Hematopoietic multipotent progenitor cell treated with erythropoietin and hydrocortisone succinate and interleukin-3 and kit ligand, for 8 days (in vitro differentiated cells): ENCODE measurements at regions not wholly inside any gene's neighbourhood (a gene's known extent, or its start where the extent isn't known, plus 50 kb on each side); places are given as distances from the start of the nearest gene placed in this dataset.
"Not testable (repeated sequence)": the region's sequence is repeated elsewhere in the genome, so short reads cannot be mapped to it uniquely, and the experiment has no call there.

Experiments used
- DNase-seq: peaks from one replicate; pipeline ENCODE4 v3.0.0-alpha.2; 2015

DNA sequence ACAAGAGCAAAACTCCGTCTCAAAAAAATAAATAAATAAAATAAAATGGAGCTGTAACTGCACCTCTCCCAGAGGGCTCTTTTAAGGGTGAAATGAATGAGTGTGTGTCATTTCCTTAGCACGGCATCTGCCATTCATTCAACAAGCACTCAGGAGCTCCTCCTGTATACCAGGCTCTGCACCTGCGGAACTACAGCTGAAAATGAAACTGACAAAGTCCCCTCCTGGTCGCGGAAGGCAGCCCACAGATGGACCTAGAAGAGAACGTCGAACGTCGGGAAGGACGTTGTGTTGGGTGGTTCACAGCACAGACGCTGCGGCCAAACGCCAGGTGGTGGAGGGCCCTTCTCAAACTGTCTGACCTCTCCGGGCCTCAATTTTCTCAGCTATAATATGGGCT is 256.4 kb downstream of the TFAP2C start:
- no peak for DNase-seq

- no peak for DNase-seq
These were observed 260.9 kb downstream of the TFAP2C start for GRCh38 chr20:56890011-56890410.

- no peak for DNase-seq
These were observed 264.3 kb downstream of the TFAP2C start for GRCh38 chr20:56893226-56893917.

DNA sequence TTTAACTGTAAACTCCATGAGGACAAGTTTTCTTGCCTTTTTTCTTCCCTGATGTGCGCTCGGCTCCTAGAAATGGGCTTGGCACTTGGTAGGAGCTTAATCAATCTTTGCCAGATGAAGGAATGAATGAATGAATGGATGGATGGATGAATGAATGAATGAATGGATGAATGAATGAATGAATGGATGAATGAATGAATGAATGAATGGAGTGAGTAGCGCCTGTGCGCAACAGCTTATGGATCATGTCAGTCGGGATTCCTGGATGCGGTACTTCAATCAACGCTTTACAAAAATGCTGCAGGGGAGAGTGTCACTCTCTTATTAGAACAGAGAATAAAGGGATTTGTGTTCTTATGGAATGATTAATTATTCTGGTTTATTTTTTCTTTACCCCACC is 267.3 kb downstream of the TFAP2C start:
- DNase-seq = no peak

DNA sequence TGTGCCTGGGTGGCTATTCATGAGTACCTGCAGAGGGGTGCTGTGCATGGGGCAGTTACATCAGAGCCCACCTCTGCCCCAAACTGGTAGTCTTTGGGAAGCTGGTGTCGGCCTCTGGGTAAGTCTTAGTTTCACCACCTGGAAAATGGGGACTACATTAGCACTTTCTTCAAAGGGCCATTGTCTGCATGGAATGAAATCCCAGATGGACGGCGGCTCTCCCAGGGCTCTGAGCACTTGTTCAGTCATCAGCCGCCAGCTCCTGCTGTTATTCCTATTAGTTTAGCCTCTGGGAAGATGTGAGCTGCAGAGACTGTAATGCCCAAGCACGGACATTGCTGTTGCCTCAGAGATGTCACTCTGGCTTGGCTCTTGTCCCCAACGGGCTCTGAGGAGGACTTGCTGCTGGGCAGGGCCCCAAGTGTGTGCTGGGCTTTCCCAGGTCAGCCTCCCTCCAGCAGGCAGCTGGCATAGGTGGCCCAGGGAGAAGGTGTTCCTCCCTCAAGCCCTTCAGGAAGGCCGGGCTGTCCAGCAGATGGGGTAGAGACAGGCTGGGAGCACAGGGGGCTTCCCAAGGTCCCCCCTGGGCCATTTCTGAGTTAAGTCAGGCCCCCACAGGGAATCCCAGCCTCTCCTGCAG is 268.3 kb downstream of the TFAP2C start:
- DNase-seq = no peak

DNA sequence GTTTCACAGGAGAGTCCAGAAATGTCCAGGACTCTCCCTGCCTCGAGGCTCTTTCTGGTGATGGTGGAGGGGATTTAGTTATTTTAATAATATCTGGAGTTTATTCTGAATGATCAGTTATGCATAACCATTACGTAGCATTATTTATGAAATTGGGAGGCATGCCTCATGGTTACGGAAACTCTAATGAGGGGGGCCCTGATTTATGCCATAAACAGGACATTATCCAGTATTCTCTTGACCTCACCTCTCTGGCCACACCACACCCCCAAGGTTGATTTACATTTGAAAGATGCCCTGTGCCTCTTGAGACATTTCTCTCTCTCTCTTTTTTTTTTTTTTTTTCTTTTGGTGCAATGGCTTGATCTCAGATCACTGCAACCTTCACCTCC is 268.8 kb downstream of the TFAP2C start:
- DNase-seq = no peak

DNA sequence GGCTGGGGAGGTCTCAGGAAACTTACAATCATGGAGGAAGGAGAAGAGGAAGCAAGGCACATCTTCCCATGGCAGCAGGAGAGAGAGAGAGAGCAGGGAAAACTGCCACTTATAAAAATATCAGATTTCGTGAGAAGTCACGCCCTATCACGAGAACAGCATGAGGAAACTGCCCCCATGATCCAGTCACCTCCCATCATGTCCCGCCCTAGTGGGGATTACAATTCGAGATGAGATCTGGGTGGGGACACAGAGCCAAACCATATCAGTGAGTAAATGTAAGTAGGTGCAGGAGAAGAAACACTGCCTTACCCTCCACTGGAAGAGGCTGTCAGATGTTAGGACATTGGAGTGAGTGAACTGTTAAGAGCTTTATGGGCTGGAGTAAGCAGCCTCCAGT is 270.4 kb downstream of the TFAP2C start:
- DNase-seq = peak; percentile 3

- DNase-seq = no peak
These were observed 271.1 kb downstream of the TFAP2C start for GRCh38 chr20:56900252-56900651.

GRCh38 chr20:56903421-56903820 is 274.3 kb downstream of the TFAP2C start:
- DNase-seq = no peak

DNA sequence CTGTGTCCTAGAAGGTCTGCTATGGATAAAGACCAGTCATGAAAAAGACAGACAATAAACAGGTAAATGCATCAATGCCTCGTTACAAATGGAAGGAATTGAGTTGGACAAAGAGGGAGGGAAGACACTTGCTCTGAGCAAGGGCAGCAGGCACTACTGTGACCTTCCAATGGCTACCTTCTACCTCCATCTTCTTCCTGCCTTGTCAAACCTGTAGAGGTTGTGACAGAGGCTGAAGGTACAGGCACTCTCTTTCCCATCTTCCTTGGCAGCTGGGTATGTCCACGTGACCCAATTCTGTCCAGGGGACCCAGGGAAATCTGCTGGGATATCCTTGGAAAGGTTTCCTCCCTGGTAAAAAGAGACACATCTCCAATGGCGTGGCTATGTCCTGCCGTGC is 274.8 kb downstream of the TFAP2C start:
- DNase-seq = no peak

DNA sequence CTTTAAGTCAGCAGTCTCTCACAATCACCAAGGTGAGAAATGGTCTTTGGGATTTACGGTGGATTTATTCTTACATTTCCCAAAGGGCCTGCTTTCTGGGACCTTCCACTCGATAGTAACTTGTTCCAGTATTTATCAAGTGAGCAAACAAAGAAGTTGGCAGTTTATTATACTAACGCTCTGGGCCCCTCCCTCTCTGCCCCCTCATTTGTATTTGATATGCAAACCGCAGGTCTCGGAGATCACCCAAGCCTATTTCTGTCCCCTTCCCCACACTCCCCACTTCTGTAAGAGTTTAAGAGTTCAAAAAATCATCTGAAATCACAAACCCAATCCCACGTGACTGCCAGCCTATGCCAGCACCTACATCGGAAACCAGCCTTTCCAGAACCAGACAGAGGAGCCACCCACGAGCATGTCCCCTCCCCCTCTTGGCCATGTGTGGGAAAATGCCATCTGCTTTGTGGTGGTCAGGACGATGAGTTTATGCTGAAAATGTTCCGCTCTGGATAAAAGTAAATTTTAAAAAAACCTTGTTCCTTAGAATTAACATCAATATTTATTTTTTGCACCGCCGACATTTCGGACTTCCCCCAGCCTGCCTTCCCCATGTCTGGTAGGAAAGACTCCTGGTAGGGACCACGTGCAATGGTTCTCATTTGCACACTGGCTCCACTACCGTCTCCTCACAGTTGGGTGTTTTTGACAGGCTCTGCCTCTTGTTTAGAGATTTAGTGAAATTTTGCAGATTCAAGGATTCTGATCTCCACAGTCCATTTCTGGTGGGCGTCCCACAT is 281.0 kb downstream of the TFAP2C start:
- no peak for DNase-seq

- DNase-seq = no peak
These were observed 282.8 kb downstream of the TFAP2C start for GRCh38 chr20:56911946-56912345.

- DNase-seq = no peak
These were observed 285.4 kb downstream of the TFAP2C start for GRCh38 chr20:56914532-56914931.

DNA sequence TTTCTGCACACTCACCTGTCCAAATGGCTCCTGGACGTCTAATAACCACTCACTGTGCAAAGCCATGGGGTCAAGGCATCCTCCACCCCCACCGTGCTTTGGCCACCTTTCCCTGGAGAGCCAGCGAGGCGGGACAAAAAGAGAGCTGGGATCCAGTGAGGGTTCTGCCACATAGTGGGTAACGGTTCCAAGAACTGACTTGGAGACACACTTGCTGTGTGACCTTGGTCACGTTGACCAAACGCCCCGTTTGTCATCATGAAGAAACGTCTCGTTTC is 287.2 kb downstream of the TFAP2C start:
- DNase-seq = no peak

DNA sequence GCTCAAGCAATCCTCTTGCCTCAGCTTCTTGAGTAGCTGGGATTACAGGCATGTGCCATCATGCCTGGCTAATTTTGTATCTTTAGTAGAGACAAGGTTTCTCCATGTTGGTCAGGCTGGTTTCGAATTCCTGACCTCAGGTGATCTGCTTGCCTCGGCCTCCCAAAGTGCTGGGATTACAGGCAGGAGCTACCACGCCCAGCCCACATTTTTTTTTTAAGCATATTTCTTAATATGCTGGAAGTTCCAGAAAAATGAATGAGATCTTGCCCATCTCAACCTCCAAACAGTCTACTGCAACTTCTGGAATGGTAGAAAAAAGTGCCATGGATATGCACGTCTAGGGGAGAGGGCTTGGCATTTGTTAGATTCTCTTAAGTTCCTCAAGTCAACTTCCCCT is 290.9 kb downstream of the TFAP2C start:
- DNase-seq = not testable (repeated sequence)

DNA sequence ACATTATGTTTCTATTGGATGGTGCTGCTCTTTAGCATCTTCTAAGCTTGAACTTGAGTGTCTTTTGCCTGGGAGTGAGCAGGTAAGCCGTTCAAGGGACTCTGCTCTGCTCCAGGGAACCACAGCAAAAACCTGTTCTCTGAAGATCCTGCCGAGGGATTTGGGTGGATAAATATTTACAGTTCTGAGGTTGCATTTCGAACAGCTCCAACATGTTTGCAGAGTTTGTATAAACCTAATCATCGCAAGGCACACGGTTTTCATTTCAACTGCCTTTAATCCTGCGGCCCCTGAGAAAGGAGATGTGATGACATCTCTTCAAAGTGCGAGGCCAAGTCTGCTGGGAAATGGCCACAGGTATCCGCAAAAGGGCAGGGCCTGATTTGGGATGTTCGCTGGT is 293.4 kb downstream of the TFAP2C start:
- DNase-seq = no peak

DNA sequence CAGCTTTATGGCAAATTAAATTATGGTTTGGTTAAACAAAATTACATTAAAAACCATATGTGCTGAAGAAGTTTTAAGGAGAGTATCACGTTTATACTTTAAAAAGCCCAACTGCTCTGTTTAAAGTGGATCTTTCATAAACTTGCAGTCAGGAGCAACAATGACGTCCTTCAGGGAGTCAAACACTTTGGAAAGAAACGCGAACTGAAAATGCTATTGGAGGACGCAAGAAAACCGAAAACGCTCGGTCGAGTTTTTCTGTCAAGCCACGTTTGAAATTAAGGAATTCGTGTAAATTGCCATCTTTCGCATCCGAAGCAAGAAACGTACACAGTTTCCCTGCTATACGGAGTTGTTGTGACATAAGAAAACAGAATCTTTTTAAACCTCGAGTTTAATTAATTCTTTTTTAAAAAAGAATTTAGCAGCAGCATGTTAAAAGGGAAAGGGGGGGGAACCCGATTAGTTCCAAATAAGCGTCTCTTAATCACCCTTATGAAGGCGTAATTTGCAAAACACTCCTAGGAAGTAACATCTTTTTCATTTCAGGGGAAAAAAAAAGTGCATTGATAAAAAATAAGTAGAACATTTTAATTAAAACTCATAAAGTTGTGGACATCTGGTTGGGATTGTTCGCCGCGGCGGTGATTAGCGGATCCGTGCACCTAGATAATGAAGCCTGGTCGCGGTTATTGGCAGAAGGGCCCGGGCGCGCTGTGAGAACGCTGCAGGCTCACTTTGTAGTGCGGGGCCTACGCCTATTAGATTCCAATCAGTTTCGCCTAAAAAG is 295.4 kb downstream of the TFAP2C start:
- DNase-seq = no peak

GRCh38 chr20:56925082-56925830 is 296.1 kb downstream of the TFAP2C start:
- no peak for DNase-seq

- DNase-seq = no peak
These were observed 296.7 kb downstream of the TFAP2C start for GRCh38 chr20:56925831-56926170.

DNA sequence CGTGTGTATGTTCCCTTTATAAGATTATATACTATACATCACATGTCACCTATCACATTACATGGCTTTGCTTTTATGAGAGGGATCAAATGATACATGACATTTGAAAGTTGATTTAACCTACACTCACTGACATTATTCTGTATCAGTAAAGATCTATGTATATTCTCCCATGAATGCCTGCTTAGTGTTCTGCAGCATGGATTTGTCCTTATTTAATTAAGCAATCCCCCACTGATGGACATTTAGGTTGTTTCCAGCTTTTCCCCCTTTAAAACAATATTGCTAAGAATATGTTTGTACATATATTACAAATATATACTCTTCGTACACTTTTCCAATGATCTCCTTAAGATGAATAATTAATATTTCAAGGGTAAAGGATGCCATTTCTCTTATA is 297.4 kb downstream of the TFAP2C start:
- no peak for DNase-seq

GRCh38 chr20:56927127-56927526 is 298.0 kb downstream of the TFAP2C start:
- DNase-seq = no peak

GRCh38 chr20:56928007-56928406 is 298.9 kb downstream of the TFAP2C start:
- no peak for DNase-seq

DNA sequence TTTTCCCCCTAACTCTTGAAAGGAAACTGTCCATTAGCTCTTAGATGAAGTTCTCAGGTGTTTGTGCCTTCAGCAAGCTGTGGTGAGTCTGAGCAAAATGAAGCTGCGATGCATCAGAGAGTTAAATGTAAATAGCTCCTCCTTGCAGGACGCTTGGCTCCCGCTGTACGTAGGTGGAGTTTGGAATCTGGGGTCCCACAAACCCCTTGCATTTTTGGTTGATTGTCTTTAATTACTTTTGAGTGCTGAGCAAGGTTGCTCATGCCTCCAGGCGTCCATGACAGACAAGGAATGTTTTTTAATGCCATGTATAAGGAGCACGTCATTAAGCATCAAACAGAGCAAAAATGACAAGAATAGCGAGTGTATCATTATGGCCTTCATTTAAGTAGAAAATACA is 300.5 kb downstream of the TFAP2C start:
- DNase-seq = no peak
